GM12872 (cell line): ENCODE measurements at regions not wholly inside any gene's neighbourhood (a gene's known extent, or its start where the extent isn't known, plus 50 kb on each side); places are given as distances from the start of the nearest gene placed in this dataset.

Source experiments
- CTCF ChIP-seq: IDR thresholded peaks from 3 replicates; pipeline ENCODE4 v1.5.1; 2011; ENCODE audit warnings: low read depth, mild to moderate bottlenecking, low read length, moderate library complexity; ENCODE audit not compliant: insufficient read depth

DNA sequence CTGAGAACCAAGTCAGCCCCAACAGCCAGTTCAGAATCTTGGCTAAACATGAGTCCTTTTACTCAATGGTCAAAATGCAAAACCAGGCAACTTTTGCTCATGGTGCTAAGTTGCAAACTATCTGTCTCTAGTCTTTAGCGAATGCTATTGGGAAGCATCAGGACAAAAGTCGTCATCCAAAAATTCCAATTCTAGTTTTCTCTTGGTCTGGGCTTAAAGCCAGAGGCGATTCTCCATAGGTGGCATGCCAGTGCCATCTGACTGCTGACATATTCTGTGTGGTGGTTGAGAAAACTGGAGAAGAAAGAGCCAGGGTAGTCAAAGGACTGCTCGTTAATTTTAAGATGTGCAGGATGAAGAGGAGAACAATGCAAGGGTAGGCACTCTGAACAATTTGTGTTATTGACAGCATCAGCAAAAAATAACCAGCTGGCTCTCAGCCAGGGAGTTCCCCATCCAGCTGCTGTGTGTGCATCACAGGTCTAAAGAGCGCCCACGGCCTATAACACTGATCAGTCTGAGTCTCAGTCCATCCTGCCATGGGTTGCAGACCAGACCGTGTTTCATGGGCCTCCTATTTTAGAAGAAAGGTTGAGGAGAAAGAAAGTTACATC, 313.6 kb downstream of the ALDH8A1 start:
- TF ChIP-seq CTCF: no peak

- no peak for TF ChIP-seq CTCF
Measured at GRCh38 chr6:134634966-134635365, 314.9 kb downstream of the ALDH8A1 start.

GRCh38 chr6:134634466-134634865, 315.4 kb downstream of the ALDH8A1 start:
- TF ChIP-seq CTCF: no peak

- no peak for TF ChIP-seq CTCF
Measured at GRCh38 chr6:134632024-134632423, 314.1 kb upstream of the SGK1 start.

GRCh38 chr6:134631398-134631924, 313.5 kb upstream of the SGK1 start:
- TF ChIP-seq CTCF: no peak

- no peak for TF ChIP-seq CTCF
Measured at GRCh38 chr6:134630508-134631121, 312.7 kb upstream of the SGK1 start.

GRCh38 chr6:134628154-134628553, 310.2 kb upstream of the SGK1 start:
- no peak for TF ChIP-seq CTCF
